Endothelial cell of umbilical vein (primary cell): ENCODE measurements at regions not wholly inside any gene's neighbourhood (a gene's known extent, or its start where the extent isn't known, plus 50 kb on each side); places are given as distances from the start of the nearest gene placed in this dataset.

Experiments
- BruUV-seq: library from RNA; stranded (reverse); fragments of 400-500 nt; replicated peaks from 2 replicates; lab custom pipeline; 2021; lab: Mats Ljungman, UMichigan
- CTCF ChIA-PET: fragments of 300-600, 350-600 bp; sonication (Branson Sonifier 250); formaldehyde crosslinking; loops from one replicate; lab custom pipeline; 2021; ENCODE audit warnings: antibody characterized with exemption, inconsistent platforms; lab: Charles Lee
- POLR2A ChIA-PET: fragments of 300-600, 350-600 bp; sonication (Branson Sonifier 250); formaldehyde crosslinking; loops from one replicate; lab custom pipeline; 2021; ENCODE audit warnings: antibody characterized with exemption, inconsistent platforms; lab: Charles Lee
- DNase-seq: peaks from one replicate; pipeline ENCODE4 v3.0.0-alpha.2; 2011; ENCODE audit warnings: low read depth, low spot score
- FAIRE-seq: peaks from 2 replicates; lab custom pipeline; 2011; peaks lifted over from hg19 to GRCh38; lab: Jason Lieb, UNC
- H2AFZ ChIP-seq: 2 replicates; pipeline ENCODE4 v1.6.0; 2012; ENCODE audit warnings: low read depth, low read length, control low read depth, inconsistent platforms
- H3K27ac ChIP-seq: 2 replicates; pipeline ENCODE4 v1.5.1; 2011; ENCODE audit warnings: low read depth, mild to moderate bottlenecking, control low read depth, low read length, moderate library complexity; ENCODE audit not compliant: insufficient read depth
- H3K27me3 ChIP-seq, 2 experiments: 2 replicates each; pipeline versions ENCODE4 v1.6.0 to v1.6.1; 2011; ENCODE audit warnings: low read length in 2 of 2, mixed read lengths in 1 of 2; ENCODE audit not compliant: control insufficient read depth in 2 of 2, insufficient read depth in 2 of 2
- H3K36me3 ChIP-seq, 2 experiments: 2 replicates in 1 of 2; 3 replicates in 1 of 2; pipeline ENCODE4 v1.5.1; 2011; ENCODE audit warnings: low read length in 2 of 2, mild to moderate bottlenecking in 1 of 2, moderate library complexity in 1 of 2; ENCODE audit not compliant: control insufficient read depth in 2 of 2, insufficient read depth in 2 of 2; ENCODE audit errors: extremely low read depth in 1 of 2
- H3K4me1 ChIP-seq: 3 replicates; pipeline ENCODE4 v1.5.1; 2011; ENCODE audit warnings: mild to moderate bottlenecking, low read length; ENCODE audit not compliant: control insufficient read depth, insufficient read depth; ENCODE audit errors: extremely low read depth
- H3K4me2 ChIP-seq: 2 replicates; pipeline ENCODE4 v1.6.1; 2011; ENCODE audit warnings: low read length, control low read depth, mixed read lengths; ENCODE audit not compliant: insufficient read depth
- H3K4me3 ChIP-seq, 3 experiments: fragments of 200-600 bp in 1 of 3; sonication (generic), shearing (Covaris generic) in 1 of 3; replicated peaks in 1 of 3; 2 replicates each; pipeline ENCODE4 v1.5.1; 2011 to 2016; ENCODE audit warnings: control low read depth in 3 of 3, low read length in 3 of 3, mild to moderate bottlenecking in 2 of 3, inconsistent platforms in 1 of 3, low read depth in 1 of 3, moderate library complexity in 1 of 3; ENCODE audit not compliant: insufficient read depth in 1 of 3
- H3K79me2 ChIP-seq: 2 replicates; pipeline ENCODE4 v1.6.0; 2012; ENCODE audit warnings: low read length, inconsistent platforms; ENCODE audit not compliant: control insufficient read depth, insufficient read depth
- H3K9ac ChIP-seq: replicated peaks from 2 replicates; pipeline ENCODE3; 2011; ENCODE audit warnings: low read length, control low read depth; ENCODE audit not compliant: insufficient read depth; ENCODE audit errors: extremely low read depth
- H3K9me1 ChIP-seq: replicated peaks from 3 replicates; pipeline ENCODE4 v1.6.0; 2011; ENCODE audit warnings: mild to moderate bottlenecking, low read length; ENCODE audit not compliant: control insufficient read depth, insufficient read depth; ENCODE audit errors: extremely low read depth
- H3K9me3 ChIP-seq: replicated peaks from 2 replicates; pipeline ENCODE4 v1.5.1; 2012; ENCODE audit warnings: low read length, inconsistent platforms; ENCODE audit not compliant: control insufficient read depth, insufficient read depth
- H4K20me1 ChIP-seq: replicated peaks from 2 replicates; pipeline ENCODE3; 2011; ENCODE audit warnings: mild to moderate bottlenecking, low read length; ENCODE audit not compliant: control insufficient read depth, insufficient read depth; ENCODE audit errors: extremely low read depth
- EZH2 ChIP-seq: IDR thresholded peaks from 2 replicates; pipeline ENCODE4 v1.6.1; 2012; ENCODE audit warnings: borderline replicate concordance, low read depth, mild to moderate bottlenecking, moderate library complexity, low read length, inconsistent platforms; ENCODE audit not compliant: severe bottlenecking
- FOS ChIP-seq: IDR thresholded peaks from 2 replicates; pipeline ENCODE4 v1.6.1; 2011; ENCODE audit warnings: mild to moderate bottlenecking, low read length, moderate library complexity, borderline replicate concordance; ENCODE audit not compliant: insufficient read depth
- GATA2 ChIP-seq: IDR thresholded peaks from 2 replicates; pipeline ENCODE4 v1.7.0; 2011; ENCODE audit warnings: low read depth, mild to moderate bottlenecking, moderate library complexity, mixed read lengths, low read length; ENCODE audit not compliant: insufficient read length, insufficient read depth
- JUN ChIP-seq: IDR thresholded peaks from 2 replicates; pipeline ENCODE4 v1.6.1; 2011; ENCODE audit warnings: borderline replicate concordance, low read depth; ENCODE audit not compliant: insufficient read length, insufficient read depth
- MYC ChIP-seq: IDR thresholded peaks from one replicate; pipeline ENCODE4 v1.6.1; 2011; ENCODE audit warnings: mild to moderate bottlenecking, low read depth, low read length
- POLR2A ChIP-seq: IDR thresholded peaks from 2 replicates; pipeline ENCODE4 v1.6.1; 2012; ENCODE audit warnings: low read depth, mild to moderate bottlenecking, control low read depth, low read length
- POLR2AphosphoS5 ChIP-seq: IDR thresholded peaks from 2 replicates; pipeline ENCODE4 v1.6.1; 2012; ENCODE audit warnings: low read depth, mild to moderate bottlenecking, control low read depth, low read length, moderate library complexity; ENCODE audit not compliant: insufficient read depth
- dilution Hi-C: fragments of 300-500 bp; cut with MboI; formaldehyde crosslinking; loops from one replicate; pipeline ENCODE4 v1.15.0; 2019; ENCODE audit warnings: low sequenced_read_pairs; ENCODE audit not compliant: extremely low pct_ligation_motif_present
- intact Hi-C: fragments of 100-400 bp; cut with micrococcal nuclease; formaldehyde crosslinking; loops from one replicate; pipeline ENCODE4 v1.10.0; 2022
- TF ChIP-seq, protein P1 (sequence below): IDR thresholded peaks from 2 replicates; pipeline ENCODE4 v1.6.1; 2011; ENCODE audit not compliant: insufficient read depth, insufficient read length
- TF ChIP-seq, protein P2 (sequence below), 2 donors: IDR thresholded peaks; 1 replicate in 1 of 2; 2 replicates in 1 of 2; pipeline ENCODE4 v1.5.1; 2011; ENCODE audit warnings: low read length in 2 of 2, mild to moderate bottlenecking in 2 of 2, moderate library complexity in 2 of 2, control low read depth in 1 of 2, inconsistent platforms in 1 of 2, low read depth in 1 of 2; ENCODE audit not compliant: insufficient read depth in 1 of 2; ENCODE audit errors: extremely low read depth in 1 of 2

- DNase-seq (no peak), FAIRE-seq (no peak)
- no TSS peak for BruUV-seq
- Histone ChIP-seq H3K79me2 (no peaks in the 10 kb centered on the region), H3K27me3 (no peaks in the 10 kb centered on the region), H3K27ac (no peak overlapping the region), H3K4me3 (no peak overlapping the region), H3K4me1 (no peaks in the 10 kb centered on the region), H2AFZ (no peak overlapping the region), H3K9me3 (no peaks in the 10 kb centered on the region), H3K4me2 (no peak overlapping the region), H3K9me1 (no peaks in the 10 kb centered on the region), H3K36me3 (no peaks in the 10 kb centered on the region), H3K9ac (no peak overlapping the region), H4K20me1 (no peaks in the 10 kb centered on the region)
- dilution Hi-C loops, result no loop called here
- POLR2A ChIA-PET, result no interaction called here
- CTCF ChIA-PET, result no interaction called here
- TF ChIP-seq POLR2AphosphoS5 (no peak), EZH2 (no peak), POLR2A (no peak), JUN (no peak), FOS (no peak), MYC (no peak), GATA2 (no peak)
- TF ChIP-seq, protein P1, sequence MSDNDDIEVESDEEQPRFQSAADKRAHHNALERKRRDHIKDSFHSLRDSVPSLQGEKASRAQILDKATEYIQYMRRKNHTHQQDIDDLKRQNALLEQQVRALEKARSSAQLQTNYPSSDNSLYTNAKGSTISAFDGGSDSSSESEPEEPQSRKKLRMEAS, result no peak
- TF ChIP-seq, protein P2, sequence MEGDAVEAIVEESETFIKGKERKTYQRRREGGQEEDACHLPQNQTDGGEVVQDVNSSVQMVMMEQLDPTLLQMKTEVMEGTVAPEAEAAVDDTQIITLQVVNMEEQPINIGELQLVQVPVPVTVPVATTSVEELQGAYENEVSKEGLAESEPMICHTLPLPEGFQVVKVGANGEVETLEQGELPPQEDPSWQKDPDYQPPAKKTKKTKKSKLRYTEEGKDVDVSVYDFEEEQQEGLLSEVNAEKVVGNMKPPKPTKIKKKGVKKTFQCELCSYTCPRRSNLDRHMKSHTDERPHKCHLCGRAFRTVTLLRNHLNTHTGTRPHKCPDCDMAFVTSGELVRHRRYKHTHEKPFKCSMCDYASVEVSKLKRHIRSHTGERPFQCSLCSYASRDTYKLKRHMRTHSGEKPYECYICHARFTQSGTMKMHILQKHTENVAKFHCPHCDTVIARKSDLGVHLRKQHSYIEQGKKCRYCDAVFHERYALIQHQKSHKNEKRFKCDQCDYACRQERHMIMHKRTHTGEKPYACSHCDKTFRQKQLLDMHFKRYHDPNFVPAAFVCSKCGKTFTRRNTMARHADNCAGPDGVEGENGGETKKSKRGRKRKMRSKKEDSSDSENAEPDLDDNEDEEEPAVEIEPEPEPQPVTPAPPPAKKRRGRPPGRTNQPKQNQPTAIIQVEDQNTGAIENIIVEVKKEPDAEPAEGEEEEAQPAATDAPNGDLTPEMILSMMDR (IDR thresholded peaks at IDR 0.05; ENCODE audit: extremely low read depth in 1 of 2, insufficient read depth in 1 of 2, low read depth in 1 of 2, low read length in 2 of 2), result no peak
- intact Hi-C loops, result no loop called here
These were observed 257.5 kb downstream of the DMAC1 start for GRCh38 chr9:7542126-7542525.
